ENCODE measurements at regions not wholly inside any gene's neighbourhood (a gene's known extent, or its start where the extent isn't known, plus 50 kb on each side); places are given as distances from the start of the nearest gene placed in this dataset.

DNA sequence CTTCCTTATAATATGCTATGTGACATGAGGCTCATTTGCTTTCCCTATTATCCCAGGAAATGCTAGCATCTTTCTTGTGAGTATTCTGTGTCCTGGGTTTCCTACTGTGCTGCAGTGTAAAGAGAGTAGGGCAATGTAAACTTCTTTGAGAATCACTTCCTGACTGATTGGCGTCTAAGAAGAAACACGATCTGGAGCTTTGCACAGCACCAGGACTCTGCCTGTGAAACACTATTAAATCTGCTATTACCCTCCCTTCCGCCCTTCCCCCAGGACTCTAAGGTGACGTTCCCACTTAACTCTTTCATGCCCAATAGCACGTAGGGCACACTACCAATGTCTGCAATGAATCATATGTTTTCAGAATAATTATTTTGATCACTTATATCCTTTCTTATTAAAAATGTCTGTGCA lies 607.3 kb upstream of the CITED2 start:
- H3K27ac ChIP-seq (ENCODE audit: extremely low read depth, low read depth, low read length), result no peak overlapping the region
- in situ Hi-C loops (cut with MboI) (no loop called here), intact Hi-C loops (cut with micrococcal nuclease) (no loop called here)
- no peak overlapping the region for H3K4me3 ChIP-seq
- no peaks in the 10 kb centered on the region for H3K27me3 ChIP-seq (ENCODE audit: control insufficient read depth in 2 of 2, insufficient read depth in 2 of 2, low read length in 2 of 2)
- H3K4me2 ChIP-seq (ENCODE audit: insufficient read depth, low read length), result no peak overlapping the region
- ChIA-PET POLR2A (no interaction called here), CTCF (ENCODE audit: low intra/inter-chr PET ratio) (no interaction called here)
- 5% methylated on average over 5 of the region's 5 CpGs for WGBS (ENCODE audit: insufficient coverage, low coverage, missing lambda C conversion rate)
- H4K20me1 ChIP-seq (replicated peaks; ENCODE audit: control insufficient read depth, insufficient read depth, low read length), result no peaks in the 10 kb centered on the region
- no peaks in the 10 kb centered on the region for H3K9me3 ChIP-seq (replicated peaks; ENCODE audit: control insufficient read depth, insufficient read depth, low read depth, low read length)
- no TSS peak for BruUV-seq (replicated peaks)
- peaks cover 0 to 17% of the 10 kb centered on the region in 2 experiments; a peak in 3 of 5 replicates for H3K4me1 ChIP-seq (replicated peaks in 1 of 2; ENCODE audit: control insufficient read depth in 2 of 2, insufficient read depth in 2 of 2, low read length in 2 of 2)
- DNase-seq (ENCODE audit: extremely low read depth in 1 of 4, low spot score in 3 of 4), result peak in 1 of 4 experiments; percentile 47
- H3K36me3 ChIP-seq (ENCODE audit: control insufficient read depth, insufficient read depth, low read length), result no peaks in the 10 kb centered on the region
- ATAC-seq, result peak; percentile 79
- H3K9me1 ChIP-seq (ENCODE audit: control insufficient read depth, insufficient read depth, low read length), result no peaks in the 10 kb centered on the region
- no peak overlapping the region for H3K9ac ChIP-seq (ENCODE audit: insufficient read depth in 1 of 2, low read depth in 2 of 2, low read length in 2 of 2)
- TF ChIP-seq, protein P1, sequence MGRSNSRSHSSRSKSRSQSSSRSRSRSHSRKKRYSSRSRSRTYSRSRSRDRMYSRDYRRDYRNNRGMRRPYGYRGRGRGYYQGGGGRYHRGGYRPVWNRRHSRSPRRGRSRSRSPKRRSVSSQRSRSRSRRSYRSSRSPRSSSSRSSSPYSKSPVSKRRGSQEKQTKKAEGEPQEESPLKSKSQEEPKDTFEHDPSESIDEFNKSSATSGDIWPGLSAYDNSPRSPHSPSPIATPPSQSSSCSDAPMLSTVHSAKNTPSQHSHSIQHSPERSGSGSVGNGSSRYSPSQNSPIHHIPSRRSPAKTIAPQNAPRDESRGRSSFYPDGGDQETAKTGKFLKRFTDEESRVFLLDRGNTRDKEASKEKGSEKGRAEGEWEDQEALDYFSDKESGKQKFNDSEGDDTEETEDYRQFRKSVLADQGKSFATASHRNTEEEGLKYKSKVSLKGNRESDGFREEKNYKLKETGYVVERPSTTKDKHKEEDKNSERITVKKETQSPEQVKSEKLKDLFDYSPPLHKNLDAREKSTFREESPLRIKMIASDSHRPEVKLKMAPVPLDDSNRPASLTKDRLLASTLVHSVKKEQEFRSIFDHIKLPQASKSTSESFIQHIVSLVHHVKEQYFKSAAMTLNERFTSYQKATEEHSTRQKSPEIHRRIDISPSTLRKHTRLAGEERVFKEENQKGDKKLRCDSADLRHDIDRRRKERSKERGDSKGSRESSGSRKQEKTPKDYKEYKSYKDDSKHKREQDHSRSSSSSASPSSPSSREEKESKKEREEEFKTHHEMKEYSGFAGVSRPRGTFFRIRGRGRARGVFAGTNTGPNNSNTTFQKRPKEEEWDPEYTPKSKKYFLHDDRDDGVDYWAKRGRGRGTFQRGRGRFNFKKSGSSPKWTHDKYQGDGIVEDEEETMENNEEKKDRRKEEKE (IDR thresholded peaks at IDR 0.05; ENCODE audit: borderline replicate concordance in 1 of 2, control insufficient read depth in 1 of 2, low read depth in 2 of 2, low read length in 1 of 2), result no peak
- TF ChIP-seq ATF7 (IDR thresholded peaks at IDR 0.05) (peak; percentile 64), CREB1 (IDR thresholded peaks at IDR 0.05) (peak; percentile 38; the same call in 1 of the 2 replicates), CREB1 (CRISPR knock-in tag; IDR thresholded peaks at IDR 0.05) (no peak), CREM (IDR thresholded peaks at IDR 0.05; ENCODE audit: low read depth) (peak; percentile 74), ELF1 (tag; IDR thresholded peaks at IDR 0.05) (0 out of 2 replicates have a peak, but pooled peaks have one; percentile 36), ATF1 (CRISPR knock-in tag; IDR thresholded peaks at IDR 0.05) (no peak), ATF1 (tag; IDR thresholded peaks at IDR 0.05) (peak; percentile 71; the same call in 1 of the 2 replicates)
- H3K79me2 ChIP-seq (ENCODE audit: control insufficient read depth, insufficient read depth, low read length), result no peaks in the 10 kb centered on the region
- H2AFZ ChIP-seq (ENCODE audit: low read depth, low read length), result peak overlapping the region; percentile 18
- FAIRE-seq, result no peak

Measured in K562 (cell line).